B cell (primary cell): ENCODE measurements at regions not wholly inside any gene's neighbourhood (a gene's known extent, or its start where the extent isn't known, plus 50 kb on each side); places are given as distances from the start of the nearest gene placed in this dataset.

Source experiments
- ATAC-seq: fragments of 200-7000 bp; cut with Tn5 transposase; one replicate; pipeline ENCODE4 v1.10.0; 2021; ENCODE audit warnings: low read depth, mild to moderate bottlenecking, moderate number of reproducible peaks, moderate library complexity
- CTCF ChIA-PET: fragments of 350-600 bp; sonication (Branson Sonifier 250); formaldehyde crosslinking; loops from one replicate; lab custom pipeline; 2021; ENCODE audit warnings: antibody characterized with exemption, inconsistent platforms; lab: Charles Lee
- POLR2A ChIA-PET: fragments of 350-600 bp; sonication (Branson Sonifier 250); formaldehyde crosslinking; loops from one replicate; lab custom pipeline; 2021; ENCODE audit warnings: antibody characterized with exemption; lab: Charles Lee
- DNase-seq: peaks from one replicate; pipeline ENCODE4 v3.0.0; 2013
- H2AFZ ChIP-seq: 2 replicates; pipeline ENCODE4 v1.6.1; 2012; ENCODE audit warnings: mild to moderate bottlenecking, low read depth, low read length; ENCODE audit not compliant: insufficient read depth, poor library complexity, severe bottlenecking
- H3K27ac ChIP-seq, 2 donors: 1 replicate in 1 of 2; 2 replicates in 1 of 2; pipeline ENCODE4 v1.5.1; 2012 to 2013; ENCODE audit warnings: low read length in 2 of 2, mild to moderate bottlenecking in 2 of 2, moderate library complexity in 1 of 2
- H3K27me3 ChIP-seq, 4 experiments: fragments of 200-600 bp in 1 of 4; sonication (generic) in 1 of 4; replicated peaks in 1 of 4; 1 replicate in 2 of 4; 2 replicates in 2 of 4; pipeline versions ENCODE4 v1.6.1 to v1.7.0; 2013 to 2016; ENCODE audit warnings: low read length in 3 of 4, mild to moderate bottlenecking in 2 of 4, mixed read lengths in 1 of 4, moderate library complexity in 1 of 4; ENCODE audit not compliant: insufficient read depth in 4 of 4, control insufficient read depth in 3 of 4; ENCODE audit errors: control extremely low read depth in 1 of 4
- H3K36me3 ChIP-seq, 2 experiments: replicated peaks in 1 of 2; 1 replicate in 1 of 2; 2 replicates in 1 of 2; pipeline versions ENCODE4 v1.6.1 to v1.7.1; 2013; ENCODE audit warnings: low read length in 1 of 2; ENCODE audit not compliant: insufficient read depth in 2 of 2, control insufficient read depth in 1 of 2; ENCODE audit errors: control extremely low read depth in 1 of 2, extremely low read depth in 1 of 2
- H3K4me1 ChIP-seq, 2 donors: fragments of 200-600 bp in 1 of 2; sonication (generic) in 1 of 2; 1 replicate in 1 of 2; 2 replicates in 1 of 2; pipeline versions ENCODE4 v1.5.1 to v1.6.1; 2013 to 2017; ENCODE audit warnings: low read length in 2 of 2; ENCODE audit not compliant: control insufficient read depth in 2 of 2, insufficient read depth in 2 of 2
- H3K4me2 ChIP-seq: replicated peaks from 2 replicates; pipeline ENCODE3; 2012; ENCODE audit warnings: mild to moderate bottlenecking, low read depth, low read length; ENCODE audit not compliant: poor library complexity, severe bottlenecking
- H3K4me3 ChIP-seq, 5 experiments: fragments of 200-600 bp in 1 of 5; sonication (generic) in 1 of 5; 1 replicate in 3 of 5; 2 replicates in 2 of 5; pipeline versions ENCODE4 v1.5.1 to v1.7.0; 2011 to 2016; ENCODE audit warnings: low read length in 4 of 5, mild to moderate bottlenecking in 4 of 5, low read depth in 2 of 5, control low read depth in 1 of 5, moderate library complexity in 1 of 5; ENCODE audit not compliant: insufficient read depth in 1 of 5; ENCODE audit errors: control extremely low read depth in 1 of 5, extremely low read depth in 1 of 5
- H3K79me2 ChIP-seq: fragments of 200-600 bp; sonication (generic); one replicate; pipeline ENCODE4 v1.6.0; 2016; ENCODE audit warnings: low read length; ENCODE audit not compliant: control insufficient read depth, insufficient read depth
- H3K9ac ChIP-seq: fragments of 200-600 bp; sonication (generic); 2 replicates; pipeline ENCODE4 v1.6.1; 2017; ENCODE audit warnings: mild to moderate bottlenecking, low read length, moderate library complexity
- H3K9me3 ChIP-seq, 3 donors: one replicate each; pipeline versions ENCODE4 v1.6.1 to v1.7.1; 2013; ENCODE audit warnings: low read length in 2 of 3; ENCODE audit not compliant: control insufficient read depth in 2 of 3, insufficient read depth in 1 of 3; ENCODE audit errors: control extremely low read depth in 1 of 3
- H4K20me1 ChIP-seq: 2 replicates; pipeline ENCODE4 v1.6.0; 2012; ENCODE audit warnings: mild to moderate bottlenecking, low read length; ENCODE audit not compliant: insufficient read depth, control insufficient read depth, poor library complexity, severe bottlenecking
- H3K27ac Mint-ChIP-seq: one replicate; pipeline ENCODE4 v1.8.0; 2021; ENCODE audit warnings: mixed read lengths
- H3K27me3 Mint-ChIP-seq: one replicate; pipeline ENCODE4 v1.8.0; 2021; ENCODE audit warnings: mixed read lengths
- H3K4me1 Mint-ChIP-seq: one replicate; pipeline ENCODE4 v1.8.0; 2021; ENCODE audit warnings: mixed read lengths
- H3K4me3 Mint-ChIP-seq: one replicate; pipeline ENCODE4 v1.8.0; 2021; ENCODE audit warnings: mixed read lengths
- H3K9me3 Mint-ChIP-seq: one replicate; pipeline ENCODE4 v1.8.0; 2022; ENCODE audit warnings: mixed read lengths; ENCODE audit not compliant: insufficient read depth
- EZH2 ChIP-seq: IDR thresholded peaks from 2 replicates; pipeline ENCODE4 v1.6.1; 2012; ENCODE audit warnings: borderline replicate concordance, low read depth, mild to moderate bottlenecking, moderate library complexity, low read length; ENCODE audit not compliant: insufficient read depth, poor library complexity, severe bottlenecking
- WGBS: methylation state at CpG from one replicate; pipeline ENCODE4 v1.1.5; 2013; ENCODE audit warnings: missing lambda C conversion rate; ENCODE audit not compliant: insufficient coverage; 5-methylcytosine and 5-hydroxymethylcytosine counted together
- intact Hi-C: fragments of 100-400 bp; cut with micrococcal nuclease; formaldehyde crosslinking; loops from one replicate; pipeline ENCODE4 v1.10.0; 2022
- TF ChIP-seq, protein P1 (sequence below): fragments of 200-600 bp; IDR thresholded peaks from one replicate; pipeline ENCODE4 v1.8.0; 2022; ENCODE audit warnings: antibody characterized with exemption, mild to moderate bottlenecking

- H3K27me3 Mint-ChIP-seq: no peaks in the 10 kb centered on the region
- Histone ChIP-seq H4K20me1 (no peaks in the 10 kb centered on the region), H3K27ac (no peak overlapping the region), H3K9ac (no peak overlapping the region), H3K9me3 (peaks cover 0 to 27% (median 0%) of the 10 kb centered on the region in 3 donors), H3K4me2 (no peak overlapping the region), H3K27me3 (no peaks in the 10 kb centered on the region), H3K79me2 (no peaks in the 10 kb centered on the region), H2AFZ (no peak overlapping the region), H3K4me3 (no peak overlapping the region), H3K36me3 (no peaks in the 10 kb centered on the region), H3K4me1 (no peaks in the 10 kb centered on the region)
- intact Hi-C loops: no loop called here
- H3K4me1 Mint-ChIP-seq: no peaks in the 10 kb centered on the region
- ATAC-seq: no peak
- no peak overlapping the region for H3K27ac Mint-ChIP-seq
- TF ChIP-seq, protein P1, sequence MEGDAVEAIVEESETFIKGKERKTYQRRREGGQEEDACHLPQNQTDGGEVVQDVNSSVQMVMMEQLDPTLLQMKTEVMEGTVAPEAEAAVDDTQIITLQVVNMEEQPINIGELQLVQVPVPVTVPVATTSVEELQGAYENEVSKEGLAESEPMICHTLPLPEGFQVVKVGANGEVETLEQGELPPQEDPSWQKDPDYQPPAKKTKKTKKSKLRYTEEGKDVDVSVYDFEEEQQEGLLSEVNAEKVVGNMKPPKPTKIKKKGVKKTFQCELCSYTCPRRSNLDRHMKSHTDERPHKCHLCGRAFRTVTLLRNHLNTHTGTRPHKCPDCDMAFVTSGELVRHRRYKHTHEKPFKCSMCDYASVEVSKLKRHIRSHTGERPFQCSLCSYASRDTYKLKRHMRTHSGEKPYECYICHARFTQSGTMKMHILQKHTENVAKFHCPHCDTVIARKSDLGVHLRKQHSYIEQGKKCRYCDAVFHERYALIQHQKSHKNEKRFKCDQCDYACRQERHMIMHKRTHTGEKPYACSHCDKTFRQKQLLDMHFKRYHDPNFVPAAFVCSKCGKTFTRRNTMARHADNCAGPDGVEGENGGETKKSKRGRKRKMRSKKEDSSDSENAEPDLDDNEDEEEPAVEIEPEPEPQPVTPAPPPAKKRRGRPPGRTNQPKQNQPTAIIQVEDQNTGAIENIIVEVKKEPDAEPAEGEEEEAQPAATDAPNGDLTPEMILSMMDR: no peak
- TF ChIP-seq EZH2: no peak
- ChIA-PET POLR2A (no interaction called here), CTCF (no interaction called here)
- no peak overlapping the region for H3K4me3 Mint-ChIP-seq
- 82% methylated on average over 5 of the region's 5 CpGs for WGBS
- DNase-seq: no peak
- peaks cover 2% of the 10 kb centered on the region for H3K9me3 Mint-ChIP-seq
Observed at GRCh38 chr19:33941133-33941532, 144.5 kb downstream of the KCTD15 start.

DNA sequence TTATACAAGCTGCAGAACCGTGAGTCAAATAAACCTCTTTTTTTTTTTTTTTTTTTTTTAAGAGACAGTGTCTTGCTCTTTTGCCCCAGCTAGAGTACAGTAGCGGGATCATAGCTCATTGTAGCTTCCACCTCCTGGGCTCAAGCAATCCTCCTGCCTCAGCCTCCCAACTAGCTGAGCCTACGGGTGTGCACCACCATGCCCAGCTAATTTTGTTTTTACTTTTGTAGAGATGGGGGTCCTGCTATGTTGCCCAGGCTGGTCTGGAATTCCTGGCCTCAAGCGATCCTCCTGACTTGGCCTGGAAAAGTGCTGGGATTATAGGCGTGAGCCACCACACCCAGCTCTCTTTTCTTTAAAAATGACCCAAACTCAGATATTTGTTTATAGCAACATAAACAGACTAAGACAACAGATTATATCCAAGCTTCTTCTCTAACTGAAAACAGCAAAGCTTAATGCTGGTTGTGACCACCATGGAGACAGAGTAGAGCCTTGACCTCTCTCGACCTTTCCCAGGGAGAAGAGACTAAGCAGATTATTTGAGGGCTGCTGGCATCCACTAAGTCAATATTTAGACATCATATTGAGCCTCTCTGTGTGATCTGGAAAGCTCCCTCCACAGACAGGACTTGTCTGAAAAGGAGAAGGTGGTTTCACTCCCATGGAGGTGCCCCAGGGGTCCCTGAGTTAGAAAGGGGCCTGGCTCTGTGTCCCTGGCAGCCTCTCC lies 150.0 kb downstream of the KCTD15 start:
- ChIA-PET CTCF (no interaction called here), POLR2A (no interaction called here)
- Histone ChIP-seq H3K4me1 (no peaks in the 10 kb centered on the region), H4K20me1 (no peaks in the 10 kb centered on the region), H3K9ac (no peak overlapping the region), H3K27me3 (no peaks in the 10 kb centered on the region), H2AFZ (no peak overlapping the region), H3K27ac (no peak overlapping the region), H3K36me3 (no peaks in the 10 kb centered on the region), H3K4me2 (no peak overlapping the region), H3K79me2 (no peaks in the 10 kb centered on the region), H3K9me3 (peaks cover 0 to 7% (median 0%) of the 10 kb centered on the region in 3 donors), H3K4me3 (no peak overlapping the region)
- TF ChIP-seq EZH2: no peak
- TF ChIP-seq, protein P1: no peak
- H3K9me3 Mint-ChIP-seq: no peaks in the 10 kb centered on the region
- no peak overlapping the region for H3K27ac Mint-ChIP-seq
- intact Hi-C loops: no loop called here
- no peak for DNase-seq
- no peak overlapping the region for H3K4me3 Mint-ChIP-seq
- ATAC-seq: no peak
- H3K27me3 Mint-ChIP-seq: peaks cover 8% of the 10 kb centered on the region
- WGBS: 93% methylated on average over 3 of the region's 6 CpGs
- no peaks in the 10 kb centered on the region for H3K4me1 Mint-ChIP-seq
